HUES48 (cell line): ENCODE measurements at regions not wholly inside any gene's neighbourhood (a gene's known extent, or its start where the extent isn't known, plus 50 kb on each side); places are given as distances from the start of the nearest gene placed in this dataset.
A peak's percentile ranks its signal among the peaks of the same experiment; 100 is the strongest.

Source experiments
- H3K27ac ChIP-seq: one replicate; pipeline ENCODE4 v1.7.0; 2013; ENCODE audit warnings: low read depth, low read length, inconsistent platforms
- H3K27me3 ChIP-seq: 2 replicates; pipeline ENCODE4 v1.6.1; 2013; ENCODE audit warnings: mild to moderate bottlenecking, low read length; ENCODE audit not compliant: control insufficient read depth, insufficient read depth
- H3K36me3 ChIP-seq: 2 replicates; pipeline ENCODE4 v1.6.1; 2013; ENCODE audit warnings: low read length; ENCODE audit not compliant: control insufficient read depth, insufficient read depth
- H3K4me1 ChIP-seq: 2 replicates; pipeline ENCODE4 v1.6.1; 2013; ENCODE audit warnings: mild to moderate bottlenecking, low read length; ENCODE audit not compliant: control insufficient read depth, insufficient read depth
- H3K4me3 ChIP-seq: 2 replicates; pipeline ENCODE4 v1.5.1; 2013; ENCODE audit warnings: mild to moderate bottlenecking, low read depth, low read length
- H3K9ac ChIP-seq: 2 replicates; pipeline ENCODE4 v1.6.1; 2013; ENCODE audit warnings: mild to moderate bottlenecking, low read depth, low read length, moderate library complexity
- H3K9me3 ChIP-seq: 2 replicates; pipeline ENCODE4 v1.6.1; 2013; ENCODE audit warnings: low read length; ENCODE audit not compliant: control insufficient read depth, insufficient read depth

- no peaks in the 10 kb centered on the region for H3K27me3 ChIP-seq
- H3K36me3 ChIP-seq: no peaks in the 10 kb centered on the region
- H3K9ac ChIP-seq: no peak overlapping the region
- H3K4me3 ChIP-seq: no peak overlapping the region
- no peaks in the 10 kb centered on the region for H3K4me1 ChIP-seq
- H3K9me3 ChIP-seq: no peaks in the 10 kb centered on the region
- H3K27ac ChIP-seq: no peak overlapping the region
Measured at GRCh38 chr11:15890031-15890713, 466.2 kb downstream of the SOX6 start.

DNA sequence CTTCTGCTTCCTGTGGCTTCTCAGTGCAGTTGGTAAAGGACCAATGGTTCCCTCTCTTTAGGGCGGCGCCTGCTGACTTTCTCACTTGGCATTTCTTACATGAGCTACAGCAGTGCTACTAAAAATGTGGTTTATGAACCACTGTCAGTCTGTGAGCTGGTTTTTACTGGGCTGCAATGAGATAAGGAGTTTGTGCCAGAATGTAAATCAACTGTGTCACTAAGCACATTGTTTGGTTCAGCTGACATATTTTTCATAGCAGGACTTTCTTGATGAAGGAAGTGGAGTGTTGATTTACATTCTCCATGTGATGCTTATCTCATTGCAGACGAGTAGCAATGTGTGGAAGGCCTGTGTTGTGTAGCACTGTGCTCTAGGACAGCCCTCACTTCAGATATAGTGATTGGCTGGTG is 463.3 kb downstream of the SOX6 start:
- Histone ChIP-seq H3K4me1 (no peaks in the 10 kb centered on the region), H3K9me3 (no peaks in the 10 kb centered on the region), H3K4me3 (no peak overlapping the region), H3K36me3 (no peaks in the 10 kb centered on the region), H3K27ac (no peak overlapping the region), H3K9ac (no peak overlapping the region), H3K27me3 (no peaks in the 10 kb centered on the region)

DNA sequence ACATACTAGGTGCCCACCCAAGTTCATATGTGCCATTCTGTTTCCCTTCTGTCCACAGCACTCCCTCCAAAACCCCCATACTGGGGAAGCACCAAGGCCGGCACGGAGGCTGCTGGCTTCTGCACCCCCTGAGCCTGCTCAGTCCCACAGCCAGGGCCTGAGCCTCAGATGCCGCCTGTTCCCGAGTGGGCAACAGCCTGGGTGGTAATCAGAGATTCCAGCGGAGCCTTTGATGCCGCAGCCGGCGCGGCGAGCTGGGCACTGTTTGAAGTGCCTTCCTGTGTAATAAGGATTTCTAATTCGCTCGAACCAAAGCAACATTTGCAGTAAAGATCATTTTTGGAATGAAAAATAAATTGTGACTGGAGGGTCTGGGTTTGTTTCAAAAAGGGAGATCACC is 460.3 kb downstream of the SOX6 start:
- Histone ChIP-seq H3K36me3 (no peaks in the 10 kb centered on the region), H3K27me3 (no peaks in the 10 kb centered on the region), H3K4me3 (no peak overlapping the region), H3K4me1 (no peaks in the 10 kb centered on the region), H3K9ac (no peak overlapping the region), H3K27ac (no peak overlapping the region), H3K9me3 (no peaks in the 10 kb centered on the region)

- Histone ChIP-seq H3K9me3 (no peaks in the 10 kb centered on the region), H3K4me1 (no peaks in the 10 kb centered on the region)
Measured at GRCh38 chr11:15896530-15896929, 459.8 kb downstream of the SOX6 start.

GRCh38 chr11:15897211-15897960 is 459.0 kb downstream of the SOX6 start:
- no peak overlapping the region for H3K4me3 ChIP-seq
- H3K4me1 ChIP-seq: no peaks in the 10 kb centered on the region
- H3K27me3 ChIP-seq: no peaks in the 10 kb centered on the region
- H3K27ac ChIP-seq: no peak overlapping the region
- no peak overlapping the region for H3K9ac ChIP-seq
- no peaks in the 10 kb centered on the region for H3K36me3 ChIP-seq
- no peaks in the 10 kb centered on the region for H3K9me3 ChIP-seq

More at GRCh38 chr11:15896530-15896929, 459.8 kb downstream of the SOX6 start:
- H3K27ac ChIP-seq: no peak overlapping the region
- H3K27me3 ChIP-seq: no peaks in the 10 kb centered on the region
- H3K9ac ChIP-seq: no peak overlapping the region
- H3K36me3 ChIP-seq: no peaks in the 10 kb centered on the region
- H3K4me3 ChIP-seq: no peak overlapping the region

- no peaks in the 10 kb centered on the region for H3K36me3 ChIP-seq
- no peak overlapping the region for H3K4me3 ChIP-seq
- no peak overlapping the region for H3K9ac ChIP-seq
- H3K9me3 ChIP-seq: no peaks in the 10 kb centered on the region
- H3K27ac ChIP-seq: no peak overlapping the region
- no peaks in the 10 kb centered on the region for H3K27me3 ChIP-seq
- no peaks in the 10 kb centered on the region for H3K4me1 ChIP-seq
Measured at GRCh38 chr11:15901054-15901453, 455.3 kb downstream of the SOX6 start.

DNA sequence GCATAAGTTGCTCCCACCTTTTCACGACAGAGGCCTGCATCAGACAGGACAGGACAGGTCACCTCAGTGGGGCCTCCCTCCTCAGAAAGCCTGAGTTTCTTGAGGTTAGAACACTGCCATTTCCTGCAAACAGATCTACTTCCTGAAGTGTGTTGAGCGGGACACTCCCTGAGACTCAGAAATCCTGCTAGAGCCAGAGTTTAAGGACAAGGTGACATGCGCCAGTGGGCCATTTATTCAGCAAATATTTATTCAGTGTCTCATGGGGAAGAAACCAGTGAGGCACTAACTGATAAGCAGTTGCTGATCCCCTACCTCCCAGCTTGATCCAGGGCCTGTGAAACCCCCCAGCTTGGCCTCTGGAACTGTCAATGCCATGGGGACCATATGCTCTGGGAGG is 454.6 kb downstream of the SOX6 start:
- Histone ChIP-seq H3K36me3 (no peaks in the 10 kb centered on the region), H3K9ac (no peak overlapping the region), H3K27me3 (no peaks in the 10 kb centered on the region), H3K4me1 (no peaks in the 10 kb centered on the region), H3K27ac (peak overlapping the region; percentile 69), H3K4me3 (no peak overlapping the region), H3K9me3 (no peaks in the 10 kb centered on the region)

DNA sequence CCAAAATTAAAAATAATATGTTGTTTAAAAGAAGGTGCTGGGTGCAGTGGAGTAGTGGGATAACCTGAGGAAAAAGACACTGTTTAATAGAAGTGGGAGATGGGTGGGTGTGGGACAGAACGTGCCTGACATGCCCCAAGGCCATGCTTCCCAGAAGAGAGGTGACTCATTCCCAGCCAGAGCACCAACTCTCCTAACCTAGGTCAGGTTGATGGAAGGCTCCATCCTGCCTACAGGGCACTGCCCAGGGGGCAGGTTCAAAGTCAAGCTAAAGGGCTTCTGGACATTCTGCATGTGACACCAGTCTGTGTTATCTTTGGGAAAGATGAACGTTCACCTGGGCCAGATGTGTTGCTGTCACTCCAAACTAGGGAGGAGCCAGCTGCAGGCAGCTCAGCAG is 453.1 kb downstream of the SOX6 start:
- Histone ChIP-seq H3K4me1 (no peaks in the 10 kb centered on the region), H3K9me3 (no peaks in the 10 kb centered on the region), H3K36me3 (no peaks in the 10 kb centered on the region), H3K27ac (no peak overlapping the region), H3K9ac (no peak overlapping the region), H3K27me3 (no peaks in the 10 kb centered on the region), H3K4me3 (no peak overlapping the region)

DNA sequence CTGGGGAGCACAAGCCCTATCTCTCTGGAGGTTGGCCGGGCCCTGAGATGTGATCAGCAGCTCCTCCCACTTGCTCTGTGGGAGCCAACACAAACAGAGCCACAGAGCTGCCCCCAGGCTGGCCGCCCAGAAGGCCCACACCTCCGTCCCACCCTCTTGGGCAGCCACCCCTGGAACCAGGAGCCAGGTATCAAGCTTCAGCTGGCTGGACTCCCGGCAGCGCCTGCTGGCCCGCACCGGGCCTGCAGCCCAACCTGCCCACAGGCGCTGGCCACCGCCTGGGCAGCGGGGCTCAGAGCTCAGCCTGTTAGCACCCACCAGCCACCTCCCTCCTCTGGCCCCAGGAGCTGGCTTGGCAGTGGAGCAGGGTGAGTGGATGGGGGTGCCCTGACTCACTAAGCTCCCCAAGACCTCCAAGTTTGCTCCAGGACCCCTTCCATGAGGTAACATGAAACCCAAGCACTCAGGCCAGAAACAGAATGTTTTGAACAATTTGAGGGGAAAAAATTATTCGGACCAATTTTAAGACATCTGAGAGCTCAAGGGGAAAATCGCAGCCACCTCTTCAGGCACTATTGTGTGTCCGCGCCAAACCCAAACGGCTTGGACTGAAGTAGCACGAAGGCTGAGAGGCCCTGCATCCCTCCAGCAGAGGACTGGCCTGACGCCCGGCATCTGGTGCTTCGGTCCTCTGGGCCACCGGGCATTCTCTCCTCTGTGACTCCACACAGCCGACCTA is 450.8 kb downstream of the SOX6 start:
- Histone ChIP-seq H3K27ac (no peak overlapping the region), H3K4me1 (no peaks in the 10 kb centered on the region), H3K27me3 (no peaks in the 10 kb centered on the region), H3K9me3 (no peaks in the 10 kb centered on the region), H3K4me3 (no peak overlapping the region), H3K9ac (no peak overlapping the region), H3K36me3 (no peaks in the 10 kb centered on the region)

- Histone ChIP-seq H3K27ac (no peak overlapping the region), H3K36me3 (no peaks in the 10 kb centered on the region), H3K4me1 (no peaks in the 10 kb centered on the region), H3K9ac (no peak overlapping the region), H3K9me3 (no peaks in the 10 kb centered on the region), H3K27me3 (no peaks in the 10 kb centered on the region), H3K4me3 (no peak overlapping the region)
Measured at GRCh38 chr11:15906481-15907035, 449.8 kb downstream of the SOX6 start.

DNA sequence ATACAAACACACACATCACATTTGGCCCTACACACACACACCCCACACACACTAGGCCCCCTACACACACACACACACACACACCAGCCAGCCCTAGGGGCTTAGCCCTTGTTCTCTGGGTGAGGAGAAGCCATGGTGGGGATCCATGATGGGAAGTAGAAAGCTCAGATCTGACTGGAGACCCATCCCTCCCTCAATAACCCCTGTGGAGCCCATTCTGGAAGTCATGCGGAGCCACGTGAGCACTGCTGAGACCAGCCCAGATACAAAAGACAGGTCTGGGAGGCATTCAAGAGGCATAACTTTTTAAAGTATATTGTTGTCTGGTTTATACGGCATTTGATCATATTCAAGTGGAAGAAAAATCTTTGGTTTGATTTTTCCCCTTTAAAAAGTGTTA is 448.5 kb downstream of the SOX6 start:
- no peaks in the 10 kb centered on the region for H3K9me3 ChIP-seq
- H3K4me3 ChIP-seq: no peak overlapping the region
- H3K4me1 ChIP-seq: no peaks in the 10 kb centered on the region
- H3K9ac ChIP-seq: no peak overlapping the region
- no peak overlapping the region for H3K27ac ChIP-seq
- no peaks in the 10 kb centered on the region for H3K27me3 ChIP-seq
- H3K36me3 ChIP-seq: no peaks in the 10 kb centered on the region
